Endothelial cell of umbilical vein (primary cell): ENCODE measurements at regions not wholly inside any gene's neighbourhood (a gene's known extent, or its start where the extent isn't known, plus 50 kb on each side); places are given as distances from the start of the nearest gene placed in this dataset.

Experiments used
- CTCF ChIP-seq, 2 donors: IDR thresholded peaks; 1 replicate in 1 of 2; 2 replicates in 1 of 2; pipeline ENCODE4 v1.5.1; 2011; ENCODE audit warnings: low read length in 2 of 2, mild to moderate bottlenecking in 2 of 2, moderate library complexity in 2 of 2, control low read depth in 1 of 2, inconsistent platforms in 1 of 2, low read depth in 1 of 2; ENCODE audit not compliant: insufficient read depth in 1 of 2; ENCODE audit errors: extremely low read depth in 1 of 2
- FOS ChIP-seq: IDR thresholded peaks from 2 replicates; pipeline ENCODE4 v1.6.1; 2011; ENCODE audit warnings: mild to moderate bottlenecking, low read length, moderate library complexity, borderline replicate concordance; ENCODE audit not compliant: insufficient read depth
- POLR2A ChIP-seq: IDR thresholded peaks from 2 replicates; pipeline ENCODE4 v1.6.1; 2012; ENCODE audit warnings: low read depth, mild to moderate bottlenecking, control low read depth, low read length

- TF ChIP-seq POLR2A, result no peak
- no peak for TF ChIP-seq CTCF (IDR thresholded peaks at IDR 0.05; ENCODE audit: extremely low read depth in 1 of 2, insufficient read depth in 1 of 2, low read depth in 1 of 2, low read length in 2 of 2)
- no peak for TF ChIP-seq FOS
Measured at GRCh38 chr13:111924678-111925075, 142.3 kb upstream of the SOX1 start.
